Vagina (tissue), 2 donors: ENCODE measurements at regions not wholly inside any gene's neighbourhood (a gene's known extent, or its start where the extent isn't known, plus 50 kb on each side); places are given as distances from the start of the nearest gene placed in this dataset.

Source experiments
- DNase-seq, 2 donors: peaks; one replicate each; pipeline ENCODE4 v3.0.0-alpha.2; 2017; ENCODE audit errors: extremely low spot score in 2 of 2
- H3K27ac ChIP-seq: fragments of 200-600 bp; sonication (generic); one replicate; pipeline ENCODE4 v1.5.1; 2019
- H3K27me3 ChIP-seq: fragments of 200-600 bp; sonication (generic); one replicate; pipeline ENCODE4 v1.5.1; 2019
- H3K36me3 ChIP-seq, 2 donors: fragments of 200-600 bp; sonication (generic); one replicate each; pipeline ENCODE4 v1.5.1; 2017 to 2019
- H3K4me1 ChIP-seq: fragments of 200-600 bp; sonication (generic); one replicate; pipeline ENCODE4 v1.5.1; 2019
- H3K4me3 ChIP-seq, 2 donors: fragments of 200-600 bp; sonication (generic); 1 replicate in 1 of 2; 2 replicates in 1 of 2; pipeline ENCODE4 v1.5.1; 2016 to 2019
- H3K9me3 ChIP-seq: fragments of 200-600 bp; sonication (generic); one replicate; pipeline ENCODE4 v1.5.1; 2019
- POLR2A ChIP-seq, 2 donors: fragments of 450-650 bp; IDR thresholded peaks; one replicate each; pipeline ENCODE4 v1.6.1; 2017; ENCODE audit warnings: antibody characterized with exemption in 2 of 2, mild to moderate bottlenecking in 2 of 2, moderate library complexity in 2 of 2
- POLR2AphosphoS5 ChIP-seq, 2 donors: sonication (generic); formaldehyde crosslinking; IDR thresholded peaks; one replicate each; pipeline ENCODE4 v1.9.0; 2017; ENCODE audit warnings: antibody characterized with exemption in 2 of 2, mild to moderate bottlenecking in 2 of 2, low read depth in 1 of 2; ENCODE audit not compliant: insufficient read depth in 1 of 2
- intact Hi-C: fragments of 100-400 bp; cut with DNase I; formaldehyde crosslinking; loops from one replicate; pipeline ENCODE4 v1.15.1; 2023
- TF ChIP-seq, protein P1 (sequence below), 3 experiments: fragments of 450-650 bp in 2 of 3; fragments of 200-600 bp in 1 of 3; sonication (generic) in 1 of 3; IDR thresholded peaks; one replicate each; pipeline ENCODE4 v1.5.1; 2017 to 2019; ENCODE audit warnings: antibody characterized with exemption in 3 of 3, mild to moderate bottlenecking in 2 of 3, moderate library complexity in 2 of 3

GRCh38 chr1:198437332-198437731 is 103.1 kb downstream of the ATP6V1G3 start:
- TF ChIP-seq, protein P1, sequence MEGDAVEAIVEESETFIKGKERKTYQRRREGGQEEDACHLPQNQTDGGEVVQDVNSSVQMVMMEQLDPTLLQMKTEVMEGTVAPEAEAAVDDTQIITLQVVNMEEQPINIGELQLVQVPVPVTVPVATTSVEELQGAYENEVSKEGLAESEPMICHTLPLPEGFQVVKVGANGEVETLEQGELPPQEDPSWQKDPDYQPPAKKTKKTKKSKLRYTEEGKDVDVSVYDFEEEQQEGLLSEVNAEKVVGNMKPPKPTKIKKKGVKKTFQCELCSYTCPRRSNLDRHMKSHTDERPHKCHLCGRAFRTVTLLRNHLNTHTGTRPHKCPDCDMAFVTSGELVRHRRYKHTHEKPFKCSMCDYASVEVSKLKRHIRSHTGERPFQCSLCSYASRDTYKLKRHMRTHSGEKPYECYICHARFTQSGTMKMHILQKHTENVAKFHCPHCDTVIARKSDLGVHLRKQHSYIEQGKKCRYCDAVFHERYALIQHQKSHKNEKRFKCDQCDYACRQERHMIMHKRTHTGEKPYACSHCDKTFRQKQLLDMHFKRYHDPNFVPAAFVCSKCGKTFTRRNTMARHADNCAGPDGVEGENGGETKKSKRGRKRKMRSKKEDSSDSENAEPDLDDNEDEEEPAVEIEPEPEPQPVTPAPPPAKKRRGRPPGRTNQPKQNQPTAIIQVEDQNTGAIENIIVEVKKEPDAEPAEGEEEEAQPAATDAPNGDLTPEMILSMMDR (IDR thresholded peaks at IDR 0.05), result no peak
- TF ChIP-seq POLR2AphosphoS5 (IDR thresholded peaks at IDR 0.05; ENCODE audit: insufficient read depth in 1 of 2, low read depth in 1 of 2), result no peak
- TF ChIP-seq POLR2A (IDR thresholded peaks at IDR 0.05), result no peak
- DNase-seq, result no peak
- no peaks in the 10 kb centered on the region for H3K36me3 ChIP-seq

GRCh38 chr1:198436276-198436675 is 104.2 kb downstream of the ATP6V1G3 start:
- Histone ChIP-seq H3K4me3 (no peak overlapping the region), H3K27ac (no peak overlapping the region), H3K36me3 (no peaks in the 10 kb centered on the region), H3K4me1 (no peaks in the 10 kb centered on the region), H3K27me3 (no peaks in the 10 kb centered on the region), H3K9me3 (no peaks in the 10 kb centered on the region)
- TF ChIP-seq POLR2A (IDR thresholded peaks at IDR 0.05) (no peak), POLR2AphosphoS5 (IDR thresholded peaks at IDR 0.05; ENCODE audit: insufficient read depth in 1 of 2, low read depth in 1 of 2) (no peak)
- TF ChIP-seq, protein P1 (IDR thresholded peaks at IDR 0.05), result no peak
- DNase-seq, result no peak
- intact Hi-C loops, result no loop called here

More at GRCh38 chr1:198437332-198437731, 103.1 kb downstream of the ATP6V1G3 start:
- Histone ChIP-seq H3K4me3 (no peak overlapping the region), H3K4me1 (no peaks in the 10 kb centered on the region), H3K27ac (no peak overlapping the region), H3K9me3 (no peaks in the 10 kb centered on the region), H3K27me3 (no peaks in the 10 kb centered on the region)
- intact Hi-C loops, result no loop called here

- intact Hi-C loops, result no loop called here
- Histone ChIP-seq H3K27me3 (no peaks in the 10 kb centered on the region), H3K4me3 (no peak overlapping the region), H3K9me3 (no peaks in the 10 kb centered on the region), H3K27ac (no peak overlapping the region), H3K4me1 (no peaks in the 10 kb centered on the region), H3K36me3 (no peaks in the 10 kb centered on the region)
- no peak for TF ChIP-seq POLR2AphosphoS5 (IDR thresholded peaks at IDR 0.05; ENCODE audit: insufficient read depth in 1 of 2, low read depth in 1 of 2)
- TF ChIP-seq, protein P1 (IDR thresholded peaks at IDR 0.05), result no peak
- DNase-seq, result no peak
Measured at GRCh38 chr1:198435056-198435455, 105.4 kb downstream of the ATP6V1G3 start.

DNA sequence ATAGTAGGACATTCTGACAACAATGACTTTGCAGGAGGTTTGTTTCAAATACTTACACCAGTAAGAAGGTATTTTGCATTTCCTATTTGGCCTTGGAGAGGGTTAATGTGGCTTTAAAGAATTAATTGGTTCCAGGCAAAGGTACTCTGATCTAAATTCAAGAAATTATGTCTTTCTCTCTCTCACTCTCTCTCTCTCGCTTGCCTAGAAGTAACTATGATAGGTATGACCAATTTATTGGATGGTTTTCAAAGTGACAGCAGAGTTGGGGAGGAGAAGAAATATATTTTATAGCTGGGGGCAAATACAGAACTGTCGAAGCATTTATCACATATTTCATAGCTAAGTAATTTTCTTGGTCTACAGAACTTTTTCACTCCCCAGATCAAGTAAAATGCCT is 116.0 kb downstream of the ATP6V1G3 start:
- no peaks in the 10 kb centered on the region for H3K9me3 ChIP-seq
- no peak overlapping the region for H3K4me3 ChIP-seq
- no peaks in the 10 kb centered on the region for H3K36me3 ChIP-seq
- no peak overlapping the region for H3K27ac ChIP-seq
- intact Hi-C loops, result no loop called here
- TF ChIP-seq POLR2AphosphoS5 (IDR thresholded peaks at IDR 0.05; ENCODE audit: insufficient read depth in 1 of 2, low read depth in 1 of 2) (no peak), POLR2A (IDR thresholded peaks at IDR 0.05) (no peak)
- TF ChIP-seq, protein P1 (IDR thresholded peaks at IDR 0.05), result no peak
- H3K4me1 ChIP-seq, result no peaks in the 10 kb centered on the region
- no peak for DNase-seq
- H3K27me3 ChIP-seq, result no peaks in the 10 kb centered on the region

DNA sequence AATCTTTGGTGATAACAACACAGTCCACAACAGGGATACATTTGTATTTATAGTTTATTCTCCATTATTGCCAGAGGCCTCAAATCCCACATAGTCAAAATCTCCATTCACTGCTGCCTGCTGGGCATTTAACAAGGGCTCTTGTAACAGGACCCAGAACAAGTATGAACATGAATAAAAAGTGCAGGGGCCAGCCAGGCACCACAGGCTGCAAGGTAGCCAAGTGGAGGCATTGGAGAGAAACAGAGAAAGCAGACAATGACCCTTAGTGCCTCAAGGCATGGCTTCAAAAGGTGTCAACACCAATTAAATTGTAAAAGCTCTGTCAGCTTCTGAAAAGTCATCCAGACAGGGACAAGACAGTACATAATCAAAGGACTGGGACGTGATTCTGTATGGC is 116.8 kb downstream of the ATP6V1G3 start:
- no peak overlapping the region for H3K4me3 ChIP-seq
- no peaks in the 10 kb centered on the region for H3K4me1 ChIP-seq
- no peaks in the 10 kb centered on the region for H3K9me3 ChIP-seq
- no peak overlapping the region for H3K27ac ChIP-seq
- no peaks in the 10 kb centered on the region for H3K27me3 ChIP-seq
- intact Hi-C loops, result no loop called here
- TF ChIP-seq POLR2AphosphoS5 (IDR thresholded peaks at IDR 0.05; ENCODE audit: insufficient read depth in 1 of 2, low read depth in 1 of 2) (no peak), POLR2A (IDR thresholded peaks at IDR 0.05) (no peak)
- TF ChIP-seq, protein P1 (IDR thresholded peaks at IDR 0.05), result no peak
- no peaks in the 10 kb centered on the region for H3K36me3 ChIP-seq
- DNase-seq, result no peak
